Activated naive CD4-positive, alpha-beta T cell (primary cell): ENCODE measurements at regions not wholly inside any gene's neighbourhood (a gene's known extent, or its start where the extent isn't known, plus 50 kb on each side); places are given as distances from the start of the nearest gene placed in this dataset.
A peak's percentile ranks its signal among the peaks of the same experiment; 100 is the strongest.
"Not testable (repeated sequence)": the region's sequence is repeated elsewhere in the genome, so short reads cannot be mapped to it uniquely, and the experiment has no call there.

Experiments
- DNase-seq, 4 experiments: peaks; one replicate each; lab custom pipeline; 2025; lab: John Stamatoyannopoulos, UW

DNA sequence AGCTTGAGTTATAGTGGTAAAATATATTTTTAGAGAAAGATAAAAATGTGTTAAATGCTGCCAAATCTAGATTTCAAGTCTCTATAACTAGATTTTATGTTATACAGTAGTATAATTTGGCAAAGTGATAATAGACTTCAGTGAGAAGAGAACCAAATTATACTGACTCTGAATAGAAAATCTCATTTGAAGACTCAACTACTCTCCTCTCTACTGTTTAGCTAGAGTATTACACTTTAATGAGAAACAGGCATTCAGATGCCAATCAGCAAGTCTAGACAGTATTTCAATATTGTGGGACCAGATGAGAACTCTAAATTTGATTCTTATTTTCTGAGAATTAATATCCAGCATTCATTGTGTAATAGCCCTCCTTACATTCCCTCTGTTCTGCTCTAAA lies 311.2 kb downstream of the SLITRK5 start:
- DNase-seq: no peak

DNA sequence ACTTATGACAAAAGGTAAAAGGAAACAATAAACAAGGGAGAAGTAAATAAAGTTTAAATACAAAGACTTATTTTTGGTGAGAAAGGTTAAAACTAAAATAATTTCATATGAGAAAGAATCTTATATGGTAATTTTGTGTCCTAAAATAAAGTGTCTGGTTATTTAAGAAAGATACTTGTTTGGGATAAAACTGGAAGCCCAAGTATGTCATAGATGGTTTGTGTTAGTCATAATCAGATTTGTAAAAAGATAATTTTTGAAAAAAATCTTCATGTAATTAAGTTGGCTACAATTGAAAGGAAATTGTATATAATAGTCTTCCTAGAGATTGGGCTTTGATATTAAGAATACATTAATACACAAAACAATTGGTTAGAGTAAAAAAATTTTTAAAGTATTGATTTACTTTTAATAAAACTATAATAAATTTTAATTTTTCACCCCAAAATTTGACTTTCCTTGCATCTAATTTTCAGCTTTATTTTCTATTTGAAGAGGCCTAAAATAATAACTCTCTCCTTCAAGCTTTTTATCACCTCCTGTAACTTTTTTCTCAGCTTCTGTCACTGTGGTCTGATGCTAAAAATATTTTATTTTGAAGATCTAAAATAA lies 315.6 kb downstream of the SLITRK5 start:
- DNase-seq: no peak

DNA sequence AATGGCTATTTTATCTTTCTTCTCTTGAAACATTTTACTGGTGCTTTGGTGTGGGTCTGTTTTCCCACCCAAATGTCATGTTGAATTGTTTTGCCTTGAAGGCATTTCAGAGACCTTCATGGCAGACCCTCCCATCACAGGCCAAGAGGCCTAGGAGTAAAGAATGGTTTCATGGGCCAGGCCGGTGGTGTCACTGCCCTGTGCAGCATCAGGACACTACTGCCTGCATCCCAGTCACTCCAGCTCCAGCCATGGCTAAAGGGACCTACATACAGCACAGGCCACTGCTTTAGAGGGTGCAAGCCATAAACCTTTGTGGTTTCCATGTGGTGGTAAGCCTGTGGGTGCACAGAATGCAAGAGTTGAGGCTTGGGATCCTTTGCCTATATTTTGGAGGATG lies 326.9 kb downstream of the SLITRK5 start:
- DNase-seq: no peak

DNA sequence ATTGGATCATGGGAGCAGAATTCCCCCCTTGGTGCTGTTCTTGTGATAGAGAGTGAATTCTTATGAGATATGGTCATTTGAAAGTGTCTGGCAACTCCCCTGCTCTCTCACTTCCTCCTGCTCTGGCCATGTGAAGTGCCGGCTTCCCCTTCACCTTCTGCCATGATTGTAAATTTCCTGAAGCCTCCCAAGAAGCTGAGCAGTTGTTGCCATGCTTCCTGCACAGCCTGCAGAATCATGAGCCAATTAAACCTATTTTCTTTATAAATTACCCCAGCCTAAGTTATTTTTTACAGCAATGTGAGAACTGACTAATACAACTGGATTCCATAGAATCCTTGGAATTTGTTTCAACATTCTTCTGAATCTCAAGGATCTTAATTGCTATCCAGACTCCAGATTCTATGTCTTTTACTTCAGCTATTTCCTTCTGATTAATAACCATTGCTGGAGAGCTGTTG lies 328.1 kb downstream of the SLITRK5 start:
- DNase-seq: no peak

DNA sequence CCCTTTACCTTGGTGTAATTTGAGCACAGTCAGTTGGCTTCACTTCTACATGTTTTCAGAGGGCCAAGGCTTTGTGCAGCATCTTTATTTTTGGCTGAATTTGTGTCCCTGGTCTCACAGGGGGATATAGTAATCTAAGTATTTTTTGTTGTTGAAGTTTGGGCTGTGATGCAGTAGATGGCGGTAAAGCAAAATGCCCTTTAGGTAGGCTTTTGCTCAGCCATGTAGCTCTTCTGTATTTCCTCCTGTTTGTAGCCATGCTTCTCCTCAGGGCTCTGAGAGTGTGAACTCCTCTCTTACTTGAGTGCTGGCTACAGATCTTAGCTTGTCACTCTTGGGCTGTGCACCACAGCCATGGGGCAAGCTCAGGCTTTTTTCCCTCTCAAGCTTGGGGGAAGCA lies 328.6 kb downstream of the SLITRK5 start:
- DNase-seq: no peak

DNA sequence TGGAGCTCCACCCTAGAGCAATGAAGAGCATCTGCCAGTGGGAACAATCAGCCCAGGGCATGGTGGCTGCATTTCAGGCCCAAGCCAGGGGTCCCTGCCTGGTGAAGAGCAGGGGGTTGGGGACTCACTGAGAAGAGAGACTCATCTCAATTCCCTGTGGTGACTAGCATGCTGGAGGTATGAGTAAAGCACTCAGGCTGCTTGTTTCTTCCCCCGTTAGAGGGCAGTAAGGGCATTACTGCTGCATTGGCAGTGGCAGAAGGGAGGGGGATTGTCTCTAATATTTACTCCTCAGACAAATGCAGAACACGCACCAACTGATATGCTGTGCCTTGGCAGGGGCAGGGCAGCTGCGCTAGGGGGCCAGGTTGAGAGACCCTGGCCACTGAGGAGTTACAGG lies 329.1 kb downstream of the SLITRK5 start:
- no peak for DNase-seq

DNA sequence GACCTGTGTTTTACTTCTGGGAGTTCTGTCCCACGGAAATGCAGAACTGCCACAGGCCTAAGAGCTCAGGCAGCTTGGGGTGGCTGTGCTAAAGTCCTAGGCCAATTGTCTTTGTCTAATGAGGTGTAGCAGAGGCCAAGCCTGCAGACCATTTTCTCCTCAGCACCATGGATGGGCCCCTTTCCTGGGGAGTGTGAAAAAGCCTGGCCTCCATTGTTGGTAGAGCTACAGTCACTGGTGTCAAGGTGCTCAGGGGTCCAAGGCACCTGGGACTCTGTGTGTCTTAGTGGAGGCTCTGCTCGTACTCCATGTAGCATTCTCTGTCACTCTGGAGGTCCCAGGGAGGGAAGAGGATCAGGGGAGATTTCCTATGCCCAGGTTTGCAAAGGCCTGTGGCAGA lies 329.6 kb downstream of the SLITRK5 start:
- DNase-seq: no peak

DNA sequence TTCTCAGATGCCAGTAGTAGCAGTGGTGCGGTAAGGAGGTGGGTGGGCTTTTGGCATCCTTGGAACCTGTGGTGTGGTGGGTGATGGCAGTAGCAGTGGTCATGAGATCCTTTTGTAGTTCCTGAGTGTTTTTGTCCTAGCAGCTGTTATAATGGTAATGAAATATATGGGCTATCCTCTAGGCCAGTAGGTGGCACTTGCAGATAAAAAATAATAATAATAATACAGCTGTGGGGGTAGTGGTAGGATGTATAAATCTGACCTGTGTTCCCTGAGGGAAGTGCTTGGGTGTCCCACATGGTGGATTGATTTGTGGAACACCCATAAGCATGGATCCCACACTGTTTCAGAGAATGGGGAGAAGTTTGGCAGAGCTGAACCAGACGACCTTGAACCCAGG lies 334.0 kb downstream of the SLITRK5 start:
- no peak for DNase-seq

DNA sequence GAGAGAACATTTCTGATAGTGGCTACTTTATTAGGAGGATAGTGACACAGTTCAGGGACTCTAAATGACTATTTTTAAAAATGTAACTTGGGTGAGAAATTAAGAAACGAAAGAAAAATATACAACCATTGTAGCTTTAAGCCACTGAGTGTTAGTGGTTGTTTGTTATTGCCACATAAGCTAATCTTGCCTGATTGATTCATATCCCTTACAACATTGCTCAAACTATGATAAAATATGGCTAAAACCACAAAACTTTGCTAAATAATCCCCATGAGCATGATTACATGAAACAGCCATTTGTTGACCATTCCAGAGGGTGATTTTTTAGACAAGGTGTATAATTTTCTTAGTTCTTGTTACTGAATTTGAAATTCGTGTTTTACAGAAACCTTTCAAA lies 343.4 kb downstream of the SLITRK5 start:
- DNase-seq: no peak

DNA sequence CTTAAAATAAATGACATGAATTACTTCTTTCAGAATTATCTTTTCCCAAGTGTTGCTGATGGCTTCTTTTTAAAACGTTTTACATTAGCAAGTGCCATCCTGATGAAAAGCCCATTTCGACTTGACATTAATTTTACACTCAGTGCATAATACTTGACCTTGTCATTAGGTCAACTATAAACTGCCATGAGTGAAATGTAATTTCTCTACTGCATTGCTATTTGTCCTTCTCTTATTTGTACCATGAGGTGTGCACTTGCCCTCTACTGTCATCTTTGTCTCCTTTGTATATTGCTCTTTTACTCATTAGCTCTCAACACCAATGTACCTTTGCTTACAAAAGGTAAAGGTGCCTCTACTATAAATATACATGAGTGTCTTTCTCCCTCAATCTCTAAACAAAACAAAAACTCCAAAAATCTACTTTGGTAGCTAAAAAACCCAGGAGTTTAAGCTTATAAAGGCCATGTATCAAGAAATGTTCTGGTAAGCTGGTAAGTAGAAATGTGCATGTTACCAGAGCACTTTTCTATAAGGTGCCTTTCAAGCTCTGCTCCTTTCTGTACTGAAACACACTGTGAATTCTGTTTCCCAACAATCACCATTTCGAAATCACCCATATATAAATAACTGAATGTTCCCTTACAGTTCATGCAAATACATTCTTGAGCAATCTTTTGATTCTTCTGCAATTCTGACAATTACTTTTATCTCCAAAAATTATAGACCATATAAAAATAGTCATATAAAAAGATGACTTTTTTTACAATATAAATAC lies 351.4 kb downstream of the SLITRK5 start:
- no peak for DNase-seq

DNA sequence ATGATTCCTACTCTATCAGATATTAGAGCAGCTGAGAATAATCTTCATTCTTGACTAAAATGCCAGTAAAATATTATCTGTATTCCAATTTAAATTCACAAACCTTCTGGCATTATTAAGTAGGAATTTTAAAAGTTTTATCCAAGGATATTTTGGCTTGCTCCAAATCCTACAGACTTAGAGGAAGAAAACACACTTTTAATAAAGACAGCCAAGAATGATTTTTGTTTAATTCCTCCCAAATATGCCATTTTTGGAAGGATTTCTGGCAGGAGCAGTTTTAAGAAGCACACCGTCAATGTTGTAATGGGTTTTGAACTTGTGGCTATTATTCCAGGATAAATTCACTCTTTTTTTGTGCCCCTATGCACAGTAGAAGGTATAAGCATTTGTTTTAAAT lies 355.1 kb downstream of the SLITRK5 start:
- DNase-seq: no peak

DNA sequence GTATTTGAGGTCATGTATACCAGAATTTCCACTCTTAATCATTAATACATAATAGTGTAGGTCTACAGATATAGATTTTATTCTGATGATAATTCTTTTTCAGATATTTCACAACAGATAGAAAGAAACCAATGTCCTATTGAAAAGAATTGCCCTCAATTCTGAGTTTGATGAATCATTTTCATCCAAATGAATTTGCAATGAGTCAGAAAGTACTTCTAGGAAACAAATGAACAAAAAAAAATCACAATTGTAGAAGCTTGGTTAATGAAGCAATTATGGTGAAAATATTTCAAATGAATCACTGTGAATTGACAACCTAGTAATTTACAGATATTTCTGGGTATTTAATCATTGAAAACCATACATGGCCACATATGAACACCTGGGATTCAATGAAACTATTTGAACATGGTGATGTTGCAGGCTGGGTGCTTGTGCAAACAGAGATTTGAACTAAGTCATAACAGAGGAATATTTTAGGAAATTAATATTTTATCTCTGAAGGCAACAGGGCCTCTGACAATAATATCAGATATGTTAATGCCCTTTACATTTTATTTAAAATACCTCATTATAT lies 360.9 kb downstream of the SLITRK5 start:
- no peak for DNase-seq

DNA sequence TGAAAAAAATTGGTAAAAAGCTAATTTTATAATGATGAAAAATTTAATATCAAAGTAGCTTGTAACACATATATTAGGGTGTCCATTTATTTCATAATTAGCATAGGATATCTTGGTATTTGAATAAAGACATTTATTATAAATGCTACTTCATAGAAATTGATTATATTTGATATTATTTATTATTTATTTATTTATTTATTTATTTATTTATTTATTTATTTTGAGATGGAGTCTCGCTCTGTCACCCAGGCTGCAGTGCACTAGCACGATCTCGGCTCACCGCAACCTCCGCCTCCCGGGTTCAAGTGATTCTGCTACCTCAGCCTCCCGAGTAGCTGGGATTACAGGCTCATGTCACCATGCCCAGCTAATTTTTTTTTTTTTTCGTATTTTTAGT lies 365.0 kb downstream of the SLITRK5 start:
- not testable (repeated sequence) for DNase-seq

DNA sequence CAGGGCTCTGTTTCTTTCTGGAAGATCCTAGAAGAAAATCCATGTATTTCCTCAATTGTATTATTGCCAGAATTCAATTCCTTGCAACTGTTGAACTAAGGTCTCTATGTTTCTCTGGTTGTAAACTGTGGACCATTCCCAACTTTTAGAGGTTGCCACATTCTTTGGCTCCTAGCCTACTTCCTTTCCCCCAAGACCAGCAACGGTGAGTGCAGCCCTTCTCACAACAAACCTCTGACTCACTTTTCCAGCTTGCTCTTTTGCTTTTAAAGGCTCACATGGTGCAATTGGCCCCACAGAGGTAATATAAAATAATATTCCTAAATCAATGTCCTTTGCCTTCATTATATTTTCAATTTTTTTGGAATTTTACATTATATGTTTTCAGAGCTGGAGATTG lies 371.3 kb downstream of the SLITRK5 start:
- DNase-seq: no peak

DNA sequence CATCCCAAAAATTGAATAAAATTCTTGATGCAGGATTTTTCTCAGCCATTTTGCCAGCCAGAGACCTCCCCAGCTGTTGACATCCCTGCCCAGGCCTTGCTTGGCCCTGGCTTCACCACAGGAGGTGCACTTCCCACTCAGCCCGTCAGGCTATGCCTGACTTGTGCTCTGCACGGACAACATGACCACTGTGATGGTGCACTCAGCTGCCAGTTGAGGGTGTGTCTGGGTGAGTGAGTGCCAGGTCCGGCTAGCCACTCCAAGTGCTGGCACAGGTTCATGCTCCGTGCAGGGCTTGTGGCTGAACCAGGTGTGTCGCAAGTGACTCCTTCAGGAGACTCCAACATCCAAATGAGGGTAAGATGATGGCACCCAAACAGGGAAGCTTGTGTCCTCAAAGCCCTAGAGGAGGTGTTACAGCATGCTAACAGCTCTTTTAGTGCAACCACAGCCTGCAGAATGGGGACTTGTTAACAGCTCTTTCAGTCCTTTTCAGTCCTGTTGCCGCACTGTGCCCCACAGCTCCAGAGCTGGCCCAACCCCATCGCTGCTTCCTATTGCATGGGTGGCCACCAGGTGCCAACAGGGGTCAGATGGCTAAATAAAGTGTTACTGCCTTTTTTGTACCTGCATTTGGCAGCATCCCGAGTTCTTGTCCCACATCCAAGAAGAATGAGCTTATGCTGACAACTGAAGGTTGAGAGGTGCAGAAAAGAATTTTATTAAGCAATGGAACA lies 380.7 kb downstream of the SLITRK5 start:
- DNase-seq: no peak

DNA sequence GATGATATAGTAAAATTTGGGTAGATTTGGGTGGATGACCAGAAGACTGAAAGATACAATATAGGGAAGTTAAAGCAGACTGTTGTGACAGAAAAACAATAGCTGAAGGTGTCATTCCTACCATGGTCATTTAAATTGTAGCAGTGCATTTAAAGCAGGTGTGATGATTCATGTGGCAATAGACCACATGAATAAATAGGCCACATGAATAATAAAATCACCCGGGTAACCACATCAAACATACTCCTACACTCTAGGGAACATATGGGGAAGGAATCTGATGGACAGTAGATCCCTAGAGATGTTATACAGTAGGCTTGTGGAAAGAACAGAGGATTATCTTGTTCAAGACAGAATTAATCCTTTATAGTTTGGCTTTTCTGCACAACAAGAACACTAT lies 392.6 kb downstream of the SLITRK5 start:
- no peak for DNase-seq

DNA sequence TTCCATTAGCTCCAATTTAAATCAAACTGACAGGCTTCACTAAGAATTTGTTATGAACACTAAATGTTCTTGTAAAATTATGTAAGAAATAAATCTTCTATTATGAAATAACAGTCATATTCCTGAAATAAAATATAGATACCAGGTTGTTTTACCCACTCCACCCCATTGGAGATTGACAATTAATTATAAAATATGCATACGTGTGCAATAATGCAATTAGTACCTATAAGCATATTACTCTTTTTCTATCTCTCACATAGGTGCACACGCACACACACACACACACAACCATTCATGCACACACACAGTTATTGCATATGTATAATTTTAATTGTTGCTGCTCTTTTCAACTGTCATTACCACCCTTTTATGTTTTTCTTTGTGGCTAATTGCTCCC lies 395.7 kb downstream of the SLITRK5 start:
- DNase-seq: no peak

DNA sequence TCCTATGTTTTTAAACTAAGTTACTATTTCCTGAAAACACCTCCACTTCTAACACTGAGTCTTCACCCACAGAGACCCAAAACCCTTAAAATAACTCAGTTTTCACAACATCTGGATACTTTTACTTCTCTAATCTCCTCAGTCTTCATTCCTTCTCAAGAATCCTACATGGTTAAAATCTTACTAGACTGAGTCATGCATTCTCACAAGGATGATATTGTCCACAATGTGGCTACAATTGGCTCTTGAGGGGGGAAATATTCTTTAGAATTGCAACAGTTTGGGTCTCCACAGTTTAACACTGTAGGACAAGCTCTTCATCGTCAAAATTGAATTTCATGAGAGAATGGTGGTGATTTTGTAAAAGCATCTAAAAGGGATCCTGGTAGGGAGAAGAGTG lies 397.1 kb downstream of the SLITRK5 start:
- DNase-seq: no peak

DNA sequence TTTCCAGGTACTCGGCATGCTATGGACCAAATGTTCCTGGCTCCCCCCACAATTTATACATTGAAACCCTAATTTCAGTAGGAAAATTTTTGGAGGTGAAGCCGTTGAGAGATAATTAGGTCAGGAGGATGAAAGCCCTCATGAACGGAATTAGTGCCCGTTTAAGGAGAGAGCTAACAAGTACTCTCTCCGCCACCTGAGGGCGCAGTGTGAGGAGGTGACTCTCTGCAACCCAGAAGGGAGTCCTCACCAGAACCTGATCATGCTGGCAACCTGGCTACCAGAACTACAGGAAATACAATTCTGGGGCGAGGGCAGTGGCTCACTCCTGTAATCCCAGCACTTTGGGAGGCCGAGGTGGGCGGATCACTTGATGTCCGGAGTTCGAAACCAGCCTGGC lies 397.8 kb downstream of the SLITRK5 start:
- DNase-seq: peak in 1 of 4 experiments; percentile 0

DNA sequence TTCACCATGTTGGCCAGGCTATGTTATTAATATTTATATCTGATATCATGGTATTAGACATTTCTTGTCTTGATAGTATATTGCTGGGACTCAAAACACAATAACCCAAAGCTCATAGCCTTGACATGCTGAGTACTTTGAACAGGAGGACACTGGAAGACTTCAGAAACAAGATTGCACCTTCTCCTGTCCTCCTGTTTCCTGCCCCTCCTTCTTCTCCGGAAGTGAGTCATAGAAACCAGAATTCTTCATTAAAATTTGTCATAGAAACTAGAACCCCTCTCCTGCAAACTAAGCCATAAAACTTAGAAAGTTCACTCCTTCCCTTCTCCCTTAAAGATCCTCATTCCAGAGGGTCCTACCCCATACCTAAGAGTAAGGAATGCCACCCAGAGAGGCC lies 400.2 kb downstream of the SLITRK5 start:
- DNase-seq: no peak

DNA sequence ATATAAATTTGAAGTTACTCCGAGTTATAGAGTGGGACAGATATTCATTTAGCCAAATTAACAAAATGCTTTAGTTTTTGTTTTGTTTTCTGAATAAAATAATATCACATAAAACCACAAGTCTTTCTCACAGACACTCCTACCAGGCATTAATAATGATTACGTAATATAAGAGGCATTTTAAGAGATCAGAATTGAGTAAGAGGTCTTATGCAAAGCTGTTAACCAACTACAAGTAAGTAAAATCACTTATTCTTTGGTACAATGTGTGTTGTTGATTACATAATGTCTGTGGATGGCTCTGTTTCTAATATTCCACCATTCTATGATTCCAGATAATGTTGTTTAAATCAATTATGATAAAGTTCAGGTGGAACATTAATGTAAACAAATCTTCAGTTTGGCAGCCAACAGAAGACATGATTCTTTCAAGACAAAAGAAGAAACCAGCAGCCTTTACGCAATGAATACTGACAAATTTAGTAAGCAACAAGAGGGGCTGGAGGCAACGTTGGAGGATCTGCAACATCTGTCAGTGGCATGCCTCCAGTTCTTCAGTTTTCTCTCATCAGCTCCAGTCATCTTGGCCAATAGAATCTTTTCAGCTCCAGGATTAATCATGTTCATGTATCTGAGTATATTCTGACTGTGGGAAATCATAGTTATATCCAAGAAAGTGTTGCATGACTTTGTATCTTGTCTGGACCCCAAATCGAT lies 403.8 kb downstream of the SLITRK5 start:
- no peak for DNase-seq

DNA sequence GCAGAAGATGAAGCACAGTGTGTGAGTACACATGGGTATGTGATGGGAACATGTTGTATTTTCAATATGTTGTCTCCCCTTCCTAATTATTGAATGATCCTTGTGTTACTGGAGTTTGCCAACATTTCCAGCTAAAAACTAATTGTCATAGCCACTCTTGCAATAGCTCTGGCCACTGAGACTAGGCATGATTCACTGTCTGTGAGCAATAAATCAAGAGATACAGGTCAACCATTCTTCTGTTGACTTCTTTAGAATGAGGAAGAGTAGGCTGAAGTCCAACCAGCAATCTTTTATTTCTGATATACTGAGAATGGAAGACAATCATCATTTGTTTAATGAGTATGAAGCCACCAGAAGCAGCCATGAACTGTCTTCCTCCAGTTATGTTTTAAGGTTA lies 413.9 kb downstream of the SLITRK5 start:
- DNase-seq: no peak
